GM19351 (cell line): ENCODE measurements at regions not wholly inside any gene's neighbourhood (a gene's known extent, or its start where the extent isn't known, plus 50 kb on each side); places are given as distances from the start of the nearest gene placed in this dataset.
"Not testable (repeated sequence)": the region's sequence is repeated elsewhere in the genome, so short reads cannot be mapped to it uniquely, and the experiment has no call there.

Source experiments
- ATAC-seq: cut with Tn5 transposase; IDR thresholded peaks from one replicate; pipeline ENCODE4 v1.9.1; 2021; ENCODE audit warnings: mild to moderate bottlenecking, moderate library complexity; ENCODE audit not compliant: unreplicated experiment

DNA sequence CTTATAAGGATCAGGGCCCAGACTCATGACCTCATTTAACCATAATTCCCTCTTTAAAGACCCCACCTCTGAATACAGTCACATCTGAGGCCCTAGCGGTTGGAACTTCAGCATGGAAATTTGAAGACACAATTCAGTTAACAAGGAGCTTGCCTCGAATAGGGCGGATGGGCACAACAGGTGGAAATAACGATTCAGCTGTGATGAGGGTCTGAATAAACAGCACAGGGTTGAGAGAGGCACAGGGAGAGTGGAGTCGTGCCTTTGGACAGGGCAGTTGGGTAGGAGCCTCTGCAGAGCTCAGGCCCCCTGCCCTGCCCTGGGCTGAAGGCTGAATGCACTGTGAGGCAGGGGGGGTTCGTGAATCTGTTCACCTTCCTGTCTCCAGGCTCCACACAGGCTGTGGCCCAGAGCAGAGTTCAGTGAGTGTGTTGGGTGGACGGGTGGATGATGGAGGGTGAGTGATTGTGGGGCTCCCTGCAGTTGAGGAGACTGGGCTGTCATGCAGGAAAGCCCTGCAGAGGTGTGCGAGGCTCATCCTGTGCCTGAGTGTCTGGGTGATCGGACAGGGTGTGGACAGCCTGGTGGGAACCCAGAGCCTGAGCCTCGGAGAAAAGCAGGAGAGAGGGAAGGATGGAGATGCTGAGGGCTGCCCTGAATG is 243.1 kb downstream of the FOXD2 start:
- ATAC-seq = no peak

DNA sequence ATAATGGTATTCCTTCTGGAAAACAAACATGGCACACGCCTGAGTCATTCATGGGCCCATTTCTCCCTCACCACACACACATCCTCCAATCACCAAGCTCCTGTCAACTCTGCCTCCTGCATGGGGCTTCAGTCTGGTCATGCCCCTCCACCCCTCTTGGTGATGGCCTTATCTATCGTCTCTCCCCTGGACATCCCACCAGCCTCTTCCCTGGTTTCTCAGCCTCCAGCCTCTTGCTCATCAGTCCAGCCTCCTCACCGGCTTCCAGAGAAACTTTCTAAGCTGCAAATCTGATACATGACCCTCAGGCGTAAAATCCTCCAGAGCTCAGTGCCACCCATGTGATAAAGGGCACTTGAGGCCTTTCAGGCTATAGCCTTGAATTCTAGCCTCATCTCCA is 243.9 kb downstream of the FOXD2 start:
- no peak for ATAC-seq

DNA sequence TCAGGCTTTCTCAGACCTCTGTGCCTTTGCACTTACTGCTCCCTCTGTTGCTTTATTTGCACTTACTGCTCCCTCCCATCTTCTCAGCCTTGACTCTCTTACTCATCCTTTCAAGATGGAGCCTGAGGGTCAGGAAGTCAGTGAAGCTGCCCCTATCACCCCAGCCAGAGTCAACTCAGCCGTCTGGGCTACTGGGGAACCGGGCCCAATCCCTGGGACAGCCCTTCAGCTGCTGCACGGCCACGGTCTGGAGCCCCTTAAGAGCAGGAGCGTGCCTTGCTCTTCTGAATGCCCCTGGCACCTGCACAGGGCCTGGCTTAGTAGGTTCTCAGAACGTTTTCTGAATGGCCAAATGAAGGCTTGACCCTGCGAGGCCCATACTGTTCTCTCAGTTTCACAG is 244.4 kb downstream of the FOXD2 start:
- ATAC-seq = no peak

DNA sequence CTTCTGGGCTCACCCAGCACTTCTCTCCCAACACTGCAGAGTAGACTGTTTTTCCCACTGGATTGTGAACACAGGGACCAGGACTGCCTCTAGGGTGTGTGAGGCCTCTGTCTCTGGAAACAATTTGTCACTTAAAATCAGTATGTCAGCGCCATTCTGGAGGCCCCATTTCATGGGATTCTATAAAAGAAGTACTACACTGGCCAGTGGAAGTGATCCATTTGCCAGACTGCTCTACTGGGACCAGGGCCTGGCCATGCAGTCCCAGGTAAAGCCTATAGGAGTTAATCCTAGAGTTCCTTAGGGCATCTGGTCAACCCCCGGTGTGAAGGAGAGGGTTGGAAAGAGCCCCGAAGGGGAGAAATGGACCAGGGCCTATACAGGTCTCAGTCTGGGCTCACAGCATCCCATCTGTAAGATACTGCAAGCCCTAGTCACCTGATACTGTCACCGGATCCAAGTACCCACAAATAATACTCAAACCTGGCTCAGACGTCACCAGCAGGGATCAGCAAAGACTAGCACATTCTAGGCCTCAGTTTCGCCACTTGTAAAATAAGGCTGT is 245.0 kb downstream of the FOXD2 start:
- ATAC-seq = no peak

DNA sequence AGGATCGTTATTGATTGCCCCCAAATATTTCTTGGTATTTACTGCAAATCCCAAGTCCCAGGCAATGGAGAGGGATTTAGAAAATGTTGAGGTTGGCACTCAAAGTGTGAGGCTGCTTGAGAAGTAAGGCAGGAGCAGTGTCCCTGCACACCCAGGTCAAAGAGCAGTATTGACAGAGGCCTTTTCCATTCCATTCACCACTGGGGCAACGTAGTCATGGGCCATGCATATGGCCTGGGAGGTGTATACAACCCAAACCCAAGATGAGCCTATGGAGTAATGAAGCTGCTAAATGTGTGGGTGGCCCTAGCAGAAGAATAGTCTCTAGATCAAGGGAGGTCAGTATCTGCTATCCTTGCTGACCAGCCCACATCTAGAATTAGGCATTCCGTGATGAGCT is 245.6 kb downstream of the FOXD2 start:
- no peak for ATAC-seq

DNA sequence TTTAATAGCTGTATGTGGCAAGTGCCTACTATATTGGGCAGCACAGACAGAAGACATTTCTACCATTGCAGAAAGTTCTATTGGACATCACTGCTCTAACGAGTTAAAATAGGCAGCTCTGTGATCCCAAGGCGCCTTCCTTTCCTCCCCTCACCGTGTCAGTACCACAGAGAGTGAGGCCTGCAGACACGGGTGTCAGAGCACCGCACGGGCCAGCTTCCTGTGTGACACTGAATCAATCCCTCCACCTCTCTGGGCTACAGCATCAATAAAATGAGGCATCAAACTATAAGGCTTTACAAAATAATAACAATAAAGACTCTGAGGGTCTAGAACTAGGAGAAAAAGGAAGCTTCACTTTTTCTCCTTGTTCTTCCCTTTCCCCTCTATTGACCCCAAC is 246.7 kb downstream of the FOXD2 start:
- ATAC-seq = no peak

DNA sequence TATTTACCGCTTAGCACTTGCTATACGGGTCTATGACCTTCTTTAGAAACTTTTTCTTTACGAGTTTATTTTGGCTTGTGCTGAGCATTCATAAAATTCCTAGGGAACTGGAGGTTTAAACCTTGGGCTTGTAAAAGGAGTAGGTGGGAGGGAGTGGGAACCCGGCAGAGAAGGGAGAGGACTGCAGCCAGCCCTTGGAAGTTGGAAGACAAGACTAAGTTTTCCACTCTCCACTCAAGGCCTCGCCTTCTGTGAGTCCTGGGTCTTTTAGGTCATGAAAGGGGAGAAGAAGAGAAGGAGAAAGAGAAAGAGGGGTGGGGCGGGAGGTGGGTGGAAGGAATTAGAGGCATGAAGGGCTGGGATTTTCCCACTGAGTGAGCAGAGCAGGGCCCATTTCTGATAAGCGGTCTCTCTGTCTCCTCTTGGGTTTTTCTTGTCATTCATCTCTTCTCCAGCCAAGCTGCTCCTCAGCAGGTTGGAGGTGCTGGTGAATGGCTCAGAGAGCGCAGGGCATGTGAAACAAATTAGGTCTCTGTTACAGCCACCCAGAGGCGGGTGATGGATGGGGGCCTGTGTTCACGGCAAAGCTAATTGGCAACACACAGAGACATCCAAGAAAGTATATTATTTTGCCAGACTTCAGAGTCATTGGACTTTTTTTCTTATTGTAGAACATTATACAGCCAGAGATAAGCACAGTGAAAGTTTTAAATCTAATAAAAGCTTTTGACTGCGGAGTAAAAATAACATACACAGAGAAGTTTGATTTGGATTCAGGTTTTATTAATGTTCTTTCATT is 247.3 kb downstream of the FOXD2 start:
- no peak for ATAC-seq

DNA sequence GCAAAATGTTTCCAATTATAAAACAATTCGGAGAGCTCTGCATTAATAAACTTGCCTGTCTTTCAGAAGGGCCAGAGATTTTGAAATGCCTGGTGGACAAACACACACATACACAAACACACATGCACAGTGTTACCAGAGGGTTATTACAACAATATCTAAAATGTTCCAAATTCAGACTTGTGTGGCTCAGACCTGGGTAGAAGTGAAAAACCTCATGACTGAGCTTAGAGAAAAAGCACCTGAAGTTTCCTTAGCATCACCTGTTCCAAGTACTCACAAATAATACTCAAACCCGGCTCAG is 247.9 kb downstream of the FOXD2 start:
- no peak for ATAC-seq

DNA sequence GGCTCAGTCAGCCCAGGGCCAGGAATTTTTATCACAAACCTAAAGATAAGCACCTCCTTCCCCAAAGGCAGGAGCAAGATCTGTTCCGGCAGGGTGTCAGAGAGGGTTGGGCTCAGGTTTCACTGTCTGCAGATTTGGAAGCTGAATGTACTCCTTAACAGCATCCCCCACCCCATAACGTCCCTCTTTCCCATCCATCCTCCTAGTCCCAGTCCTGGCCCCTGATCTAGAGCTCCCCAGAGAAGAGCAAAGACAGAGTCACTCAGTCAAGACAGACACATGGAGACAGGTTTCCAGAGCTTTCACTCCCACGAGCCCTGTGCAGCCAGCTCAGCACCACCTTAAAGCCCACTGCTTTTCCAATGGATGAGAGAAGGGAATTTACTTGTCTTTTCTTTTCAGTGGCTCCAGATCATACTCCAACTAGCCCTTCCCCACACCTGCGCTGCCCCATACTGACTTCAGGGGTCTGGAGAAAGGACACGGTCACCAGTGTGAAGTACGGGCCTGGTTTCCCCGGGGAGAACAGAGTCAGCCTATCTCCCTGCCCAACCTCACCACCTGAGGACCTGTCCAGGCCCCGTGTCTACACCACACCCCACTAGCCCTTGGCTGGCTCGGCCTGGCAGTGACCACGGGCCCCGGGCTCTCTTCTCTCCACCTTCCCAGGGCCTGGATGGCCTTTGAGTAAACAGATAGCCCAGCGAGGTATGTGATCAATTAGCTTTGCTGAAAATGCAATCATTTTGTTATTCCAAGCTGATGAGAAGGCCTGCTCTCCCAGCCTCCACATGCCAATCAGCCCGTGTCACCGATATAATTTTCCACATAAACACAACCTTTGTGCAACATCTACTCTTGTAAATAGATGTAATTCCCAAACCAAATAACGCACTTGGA is 249.1 kb downstream of the FOXD2 start:
- no peak for ATAC-seq

DNA sequence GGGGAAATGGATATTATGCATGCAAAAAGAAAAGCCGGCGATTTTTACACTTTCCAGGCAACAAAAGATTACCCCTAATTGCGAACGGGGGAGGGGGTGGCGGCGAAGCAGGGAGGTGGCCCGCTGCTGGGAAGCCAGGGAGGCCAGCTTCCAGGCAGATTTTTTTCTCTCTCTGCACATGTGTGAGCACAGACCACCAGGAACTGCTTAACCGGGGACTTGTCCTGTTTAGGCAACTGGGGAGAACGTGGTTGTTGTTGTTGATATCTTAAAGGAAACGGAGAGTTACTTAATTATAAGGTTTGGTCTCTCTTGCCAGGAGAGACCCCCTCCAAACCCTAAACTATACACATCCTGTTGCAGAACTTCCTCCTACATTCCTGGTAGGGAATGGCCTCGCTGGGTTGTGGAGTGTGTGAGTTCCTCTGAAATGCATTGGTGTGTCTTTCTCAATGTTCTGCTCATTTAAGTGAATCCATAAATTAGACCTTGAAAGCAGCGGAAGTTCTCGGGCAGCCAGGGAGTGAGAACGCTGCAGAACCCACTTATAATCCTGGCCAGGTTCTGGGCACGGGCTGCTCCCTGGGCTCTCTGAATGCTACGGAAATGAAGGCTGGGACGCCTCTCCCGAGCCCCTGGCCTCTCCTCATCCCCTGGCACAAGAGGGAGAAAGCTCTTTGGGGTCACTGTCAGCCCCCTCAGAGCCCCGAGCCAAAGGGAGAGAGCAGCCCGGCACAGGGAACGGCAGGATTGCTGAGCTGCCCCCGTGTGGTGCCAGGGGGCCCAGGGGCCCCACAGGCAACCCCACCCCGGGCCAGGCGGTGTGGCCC is 250.0 kb downstream of the FOXD2 start:
- ATAC-seq = no peak

DNA sequence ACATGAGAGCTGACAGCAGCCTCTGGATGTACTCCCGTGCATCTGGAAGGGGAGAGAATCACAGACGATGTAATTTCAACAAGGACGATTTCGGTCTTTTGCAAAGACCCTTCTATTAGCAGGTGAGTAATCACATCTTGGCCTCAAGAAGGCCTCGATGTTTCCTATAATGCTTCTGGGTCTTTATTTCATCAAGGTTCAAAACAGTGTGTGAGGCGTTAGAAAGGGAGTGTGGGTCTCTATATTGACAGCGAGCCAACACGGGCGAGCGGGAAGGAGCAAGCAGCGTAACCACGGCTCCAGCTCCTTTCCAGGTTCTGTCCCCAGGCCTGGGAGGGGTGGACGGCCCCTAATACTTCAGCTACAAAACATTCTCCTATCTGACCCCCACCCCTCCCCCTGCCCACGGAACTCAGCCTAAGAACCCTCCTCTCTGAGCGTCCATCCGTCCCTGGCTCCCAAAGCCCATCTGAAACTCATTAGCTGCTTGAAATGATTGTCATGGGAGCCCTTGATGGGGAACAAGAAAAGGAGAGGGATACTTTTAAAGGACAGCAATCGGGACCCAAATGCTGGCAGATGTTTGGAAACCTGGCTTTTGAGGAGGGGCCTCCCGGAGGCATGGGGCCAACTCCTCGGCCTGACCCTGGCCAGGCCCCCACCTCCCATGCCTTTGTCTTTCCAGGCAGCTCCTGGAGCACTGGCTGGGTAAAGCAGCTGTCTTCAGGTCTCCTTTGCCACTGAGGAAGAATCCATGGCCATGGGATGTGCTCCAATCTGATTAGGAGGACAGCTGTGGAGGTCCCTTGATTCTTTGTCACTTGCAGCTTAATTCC is 250.8 kb downstream of the FOXD2 start:
- no peak for ATAC-seq

DNA sequence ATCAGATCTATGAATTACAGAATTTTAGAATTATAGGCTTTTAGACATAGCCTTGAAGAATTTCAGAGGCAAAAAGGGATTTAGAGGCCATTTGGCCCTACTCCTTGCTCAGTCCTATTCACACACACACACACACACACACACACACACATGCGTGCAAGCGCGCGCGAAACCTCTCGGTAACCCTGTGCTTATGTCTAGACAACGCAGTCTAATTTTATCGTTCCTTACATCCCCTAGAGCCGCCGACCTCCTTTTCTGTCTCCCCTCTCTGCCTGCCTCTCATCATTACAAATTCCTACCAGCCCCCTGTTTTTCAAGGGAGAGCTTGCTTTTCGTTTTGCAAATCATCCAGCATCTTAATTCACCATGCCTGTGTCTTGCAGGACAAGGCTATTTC is 252.1 kb downstream of the FOXD2 start:
- ATAC-seq = no peak

DNA sequence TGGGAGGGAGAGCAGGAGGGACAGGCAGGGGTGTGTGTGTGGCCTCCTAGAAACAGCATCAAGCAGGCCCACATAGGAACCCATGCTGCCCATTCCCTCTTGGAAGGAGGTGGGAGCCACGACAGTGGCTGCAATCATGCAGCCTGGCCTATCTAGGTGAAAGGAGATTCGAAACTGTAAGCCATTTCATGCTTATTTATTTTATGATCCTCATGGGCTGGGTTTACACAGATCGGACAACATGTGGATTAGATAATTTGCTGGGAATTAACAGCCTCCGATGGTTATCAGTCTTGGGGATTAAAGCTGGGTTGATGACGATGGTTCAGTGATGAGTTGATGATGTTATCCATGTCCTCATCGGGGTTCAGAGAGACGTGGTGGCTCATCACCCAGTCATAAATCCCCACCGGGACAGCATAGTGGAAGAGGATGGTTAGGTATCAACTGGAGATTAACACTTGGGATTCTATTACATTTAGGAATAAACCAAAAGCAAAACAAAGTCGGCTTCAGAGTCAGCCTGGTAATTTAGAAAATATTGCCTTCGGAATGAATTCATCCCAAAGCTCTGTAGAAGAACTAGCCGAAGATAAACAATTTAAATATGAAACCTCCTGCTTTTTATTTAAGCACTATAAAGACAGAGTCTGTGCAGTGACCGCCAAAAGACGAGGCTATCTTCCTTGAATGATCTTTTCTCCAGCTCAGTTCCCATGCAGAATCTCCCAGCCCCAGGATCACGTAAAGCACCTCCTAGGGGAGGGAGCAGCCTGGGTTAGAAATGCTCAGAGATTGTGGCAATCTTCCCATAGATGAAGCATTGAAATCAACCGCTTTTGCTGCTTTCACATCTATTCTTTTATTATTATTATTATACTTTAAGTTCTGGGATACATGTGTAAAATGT is 252.8 kb downstream of the FOXD2 start:
- no peak for ATAC-seq

DNA sequence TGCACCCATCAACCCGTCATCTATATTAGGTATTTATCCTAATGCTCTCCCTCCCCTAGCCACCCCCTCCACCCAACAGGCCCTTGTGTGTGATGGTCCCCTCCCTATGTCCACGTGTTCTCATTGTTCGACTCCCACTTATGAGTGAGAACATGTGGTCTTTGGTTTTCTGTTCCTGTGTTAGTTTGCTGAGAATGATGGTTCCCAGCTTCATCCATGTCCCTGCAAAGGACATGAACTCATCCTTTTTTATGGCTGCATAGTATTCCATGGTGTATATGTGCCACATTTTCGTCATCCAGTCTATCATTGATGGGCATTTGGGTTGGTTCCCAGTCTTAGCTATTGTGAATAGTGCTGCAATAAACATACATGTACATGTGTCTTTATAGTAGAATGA is 253.4 kb downstream of the FOXD2 start:
- ATAC-seq = not testable (repeated sequence)

DNA sequence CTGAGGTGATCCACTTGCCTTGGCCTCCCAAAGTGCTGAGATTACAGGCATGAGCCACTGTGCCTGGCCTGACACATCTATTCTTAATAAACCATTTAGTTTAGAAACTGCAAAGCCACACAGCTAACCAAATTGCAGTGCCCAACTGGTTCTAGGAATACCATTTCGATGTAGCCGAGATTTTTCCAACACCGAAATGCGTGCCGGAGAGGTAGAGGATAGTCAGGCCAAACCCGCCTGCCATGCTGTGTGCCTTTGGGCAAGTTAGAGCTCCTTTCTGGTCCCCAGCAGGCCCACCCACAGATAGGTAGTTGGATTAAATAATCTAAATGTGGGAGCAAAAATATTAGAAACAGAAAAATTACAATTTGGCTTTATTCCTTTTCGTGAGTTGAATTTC is 254.4 kb downstream of the FOXD2 start:
- no peak for ATAC-seq

DNA sequence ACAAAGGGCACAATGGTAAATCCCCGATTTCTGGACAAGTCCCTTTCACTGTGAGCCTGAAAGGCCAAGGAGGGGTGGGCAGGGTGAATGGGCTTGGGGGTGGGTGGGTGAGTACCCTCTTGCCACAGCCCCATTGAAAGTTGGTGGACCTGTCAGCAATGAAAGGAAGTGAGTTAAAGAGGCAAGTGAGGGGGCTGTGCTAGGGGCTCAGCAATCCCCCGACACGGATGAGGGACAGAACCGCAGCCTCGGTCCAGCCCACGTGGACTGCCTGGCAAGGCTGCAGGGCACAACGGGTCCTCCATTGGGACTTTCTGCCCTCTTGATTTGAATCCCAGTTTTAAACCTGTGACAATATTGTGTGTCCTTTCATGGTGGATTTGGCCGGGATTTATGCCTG is 255.3 kb downstream of the FOXD2 start:
- no peak for ATAC-seq

DNA sequence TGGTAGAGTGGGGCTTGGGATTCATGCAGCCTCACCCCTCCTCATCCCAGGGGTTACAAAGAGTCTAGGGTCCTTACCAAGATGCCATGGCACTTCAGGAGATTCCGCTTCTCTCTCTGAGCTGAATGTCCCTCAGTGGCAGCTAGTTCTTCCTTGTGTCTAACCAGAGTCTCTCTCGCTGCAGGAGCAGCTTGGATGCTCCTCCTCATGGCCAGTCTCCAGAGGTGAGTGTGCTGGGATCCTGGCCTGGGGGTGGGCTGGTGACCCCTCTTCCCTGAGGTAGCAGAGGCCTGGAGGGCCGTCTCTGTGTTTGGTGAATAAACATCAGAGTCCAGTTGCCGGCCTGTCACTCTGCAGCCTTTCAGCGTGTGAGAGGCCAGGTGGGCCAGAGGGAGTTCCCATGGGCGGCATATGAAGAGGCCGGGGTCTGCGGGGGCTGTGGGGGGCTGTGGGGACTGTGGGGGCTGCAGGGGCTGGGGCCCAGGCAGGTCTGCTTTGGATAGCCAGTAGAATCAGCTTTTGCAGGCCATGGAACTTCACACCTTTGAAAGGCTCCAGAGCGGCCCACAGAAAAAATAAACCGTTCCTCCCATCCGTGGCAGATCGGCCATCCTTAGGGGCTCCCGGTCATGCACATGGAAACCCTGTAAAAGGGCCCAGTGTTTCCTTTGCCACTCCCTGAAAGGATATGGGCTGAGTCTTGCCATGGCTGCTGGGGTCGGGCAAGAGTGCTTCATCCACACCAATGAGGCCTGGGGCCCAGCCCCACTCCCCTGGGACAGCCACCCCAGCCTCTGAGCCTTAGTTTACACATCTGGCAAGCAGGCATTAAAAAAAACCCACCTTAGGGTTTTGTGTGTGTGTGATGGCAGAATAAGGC is 256.4 kb downstream of the FOXD2 start:
- ATAC-seq = no peak

DNA sequence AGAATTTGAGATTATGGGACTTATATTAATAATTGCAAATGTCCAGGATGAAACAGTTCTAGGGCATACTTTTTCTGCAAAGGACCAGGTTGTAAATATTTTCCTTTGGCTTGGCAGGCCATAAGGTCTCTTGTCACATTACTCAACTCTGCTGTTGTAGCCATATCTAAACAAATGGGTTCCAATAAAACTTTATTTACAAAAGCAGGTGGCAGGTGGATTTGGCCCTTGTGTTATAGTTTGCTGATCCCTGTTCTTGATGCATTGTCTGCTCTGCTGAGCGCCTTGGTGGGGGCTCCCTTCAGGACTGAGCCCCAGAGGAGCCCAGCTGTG is 258.5 kb downstream of the FOXD2 start:
- ATAC-seq = no peak
